ENCODE measurements at regions not wholly inside any gene's neighbourhood (a gene's known extent, or its start where the extent isn't known, plus 50 kb on each side); places are given as distances from the start of the nearest gene placed in this dataset.
"Not testable (repeated sequence)": the region's sequence is repeated elsewhere in the genome, so short reads cannot be mapped to it uniquely, and the experiment has no call there.

DNA sequence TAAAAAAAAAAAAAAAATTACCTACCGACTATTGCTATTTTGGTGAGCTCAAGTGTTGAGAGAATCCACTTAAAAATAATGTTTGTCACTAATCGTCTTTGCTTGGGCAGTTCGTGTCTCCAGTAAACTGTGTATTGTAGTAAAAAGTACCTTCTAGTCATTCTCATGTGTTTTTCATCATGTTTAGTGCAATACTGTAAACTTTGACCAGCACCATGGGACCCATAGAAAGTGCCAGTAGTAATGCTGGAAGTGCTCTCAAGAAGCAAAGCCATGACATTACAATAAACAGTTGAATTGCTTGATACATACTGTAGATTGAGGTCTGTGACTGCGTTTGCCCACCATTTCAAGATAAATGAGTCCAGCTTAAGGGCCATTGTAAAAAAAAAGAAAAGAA lies 395.2 kb downstream of the BCKDHB start:
- no peak overlapping the region for H3K4me3 ChIP-seq
- H3K9me3 ChIP-seq (replicated peaks), result no peaks in the 10 kb centered on the region
- no peaks in the 10 kb centered on the region for H3K36me3 ChIP-seq
- DNase-seq, result no peak
- H3K27me3 ChIP-seq, result no peaks in the 10 kb centered on the region
- no peaks in the 10 kb centered on the region for H3K4me1 ChIP-seq
- no peak overlapping the region for H3K27ac ChIP-seq

- not testable (repeated sequence) for H3K4me3 ChIP-seq; H3K27ac ChIP-seq; H3K27me3 ChIP-seq; H3K9me3 ChIP-seq (replicated peaks); H3K4me1 ChIP-seq; H3K36me3 ChIP-seq; DNase-seq
Measured at GRCh38 chr6:80497696-80498486, 391.4 kb downstream of the BCKDHB start.

GRCh38 chr6:80489911-80490635 lies 383.6 kb downstream of the BCKDHB start:
- Histone ChIP-seq H3K36me3 (no peaks in the 10 kb centered on the region), H3K9me3 (replicated peaks) (no peaks in the 10 kb centered on the region), H3K27me3 (no peaks in the 10 kb centered on the region), H3K27ac (no peak overlapping the region), H3K4me1 (0 out of 2 replicates have a peak, but pooled peaks cover 2% of the 10 kb centered on the region), H3K4me3 (no peak overlapping the region)
- DNase-seq, result peak; percentile 38 to 58

DNA sequence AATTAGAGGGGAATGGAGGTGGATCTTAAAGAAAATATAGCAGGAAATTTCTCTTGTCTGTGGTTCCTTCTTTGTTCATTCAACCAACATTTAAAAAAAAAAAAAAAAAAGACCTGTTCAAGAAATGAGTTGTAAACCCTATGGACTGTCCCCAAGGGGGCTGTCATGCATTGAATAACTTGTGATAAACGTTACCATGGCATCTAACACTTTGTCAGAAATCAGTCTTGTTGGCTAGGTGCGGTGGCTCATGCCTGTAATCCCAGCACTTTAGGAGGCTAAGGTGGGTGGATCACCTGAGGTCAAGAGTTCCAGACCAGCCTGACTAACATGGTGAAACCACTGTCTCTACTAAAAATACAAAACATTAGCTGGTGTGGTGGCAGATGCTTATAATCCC lies 381.7 kb downstream of the BCKDHB start:
- no peak for DNase-seq
- H3K27ac ChIP-seq, result no peak overlapping the region
- H3K4me3 ChIP-seq, result no peak overlapping the region
- H3K9me3 ChIP-seq (replicated peaks), result no peaks in the 10 kb centered on the region
- no peaks in the 10 kb centered on the region for H3K36me3 ChIP-seq
- 0 out of 2 replicates have a peak, but pooled peaks cover 2% of the 10 kb centered on the region for H3K4me1 ChIP-seq
- no peaks in the 10 kb centered on the region for H3K27me3 ChIP-seq

DNA sequence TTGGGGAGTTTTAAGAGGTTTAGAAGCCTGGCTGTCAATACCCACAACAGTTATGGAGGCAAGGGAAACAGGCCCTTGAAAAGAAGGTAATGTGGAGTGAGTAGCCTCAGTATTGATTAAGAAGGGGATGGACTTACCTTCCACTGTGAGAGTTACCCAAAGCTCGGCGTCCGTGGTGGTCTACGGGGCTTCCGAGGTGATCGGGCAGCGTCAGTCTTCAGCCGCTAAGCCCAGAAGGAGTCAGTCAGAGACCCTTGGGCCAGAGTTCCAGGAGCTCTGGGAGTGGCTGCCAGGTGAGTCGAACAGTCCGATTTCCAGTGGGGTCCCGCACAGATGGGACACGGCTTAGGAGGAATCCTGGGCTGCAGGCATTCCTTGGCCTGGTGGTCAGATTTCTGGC lies 379.0 kb downstream of the BCKDHB start:
- H3K27ac ChIP-seq; H3K27me3 ChIP-seq; H3K4me3 ChIP-seq; DNase-seq; H3K36me3 ChIP-seq; H3K9me3 ChIP-seq (replicated peaks); H3K4me1 ChIP-seq: not testable (repeated sequence)

DNA sequence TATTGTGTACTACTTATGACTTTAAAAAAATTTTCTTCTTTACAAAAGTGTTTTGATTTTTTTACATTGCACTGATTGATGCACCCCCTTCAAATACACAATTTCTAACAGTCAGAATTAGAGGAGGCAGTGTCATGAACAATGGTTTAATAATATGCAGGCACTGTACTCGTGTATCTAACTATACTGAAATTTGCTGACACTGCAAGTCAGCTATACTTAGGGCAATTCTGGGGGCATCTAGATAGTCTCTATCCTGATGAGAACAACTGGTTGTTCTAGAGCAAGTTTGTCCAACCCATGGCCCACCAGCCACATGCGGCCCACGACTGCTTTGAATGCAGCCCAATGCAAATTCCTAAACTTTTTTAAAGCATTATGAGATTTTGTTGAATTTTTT lies 375.6 kb downstream of the BCKDHB start:
- Histone ChIP-seq H3K27ac (no peak overlapping the region), H3K27me3 (no peaks in the 10 kb centered on the region), H3K9me3 (replicated peaks) (no peaks in the 10 kb centered on the region), H3K4me1 (peaks cover 4% of the 10 kb centered on the region; the same call in 1 of the 2 replicates), H3K36me3 (no peaks in the 10 kb centered on the region), H3K4me3 (no peak overlapping the region)
- no peak for DNase-seq

- Histone ChIP-seq H3K9me3 (replicated peaks) (no peaks in the 10 kb centered on the region), H3K27ac (no peak overlapping the region), H3K27me3 (no peaks in the 10 kb centered on the region), H3K4me3 (no peak overlapping the region), H3K4me1 (peaks cover 4% of the 10 kb centered on the region; the same call in 1 of the 2 replicates), H3K36me3 (no peaks in the 10 kb centered on the region)
- DNase-seq, result no peak
Measured at GRCh38 chr6:80480421-80481157, 374.1 kb downstream of the BCKDHB start.

DNA sequence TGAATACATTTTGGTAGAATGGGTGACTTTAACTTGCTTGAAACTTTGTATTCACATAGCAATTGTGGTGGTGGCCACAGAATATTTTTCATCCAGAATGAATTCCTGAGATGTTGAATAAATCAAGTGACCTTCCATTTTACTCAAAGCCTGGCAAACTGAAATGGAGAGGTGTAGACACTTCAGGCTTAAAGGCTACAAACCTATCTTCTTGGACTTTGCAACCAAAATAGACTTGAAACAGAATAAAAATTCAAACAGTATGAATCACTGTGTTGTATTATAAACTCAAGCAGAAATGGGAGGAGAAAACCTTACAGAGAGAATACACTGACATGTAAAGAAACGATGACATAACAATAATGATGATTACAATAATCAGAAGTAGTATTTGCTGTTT lies 371.6 kb downstream of the BCKDHB start:
- Histone ChIP-seq H3K4me1 (peaks cover 4% of the 10 kb centered on the region; the same call in 1 of the 2 replicates), H3K9me3 (replicated peaks) (no peaks in the 10 kb centered on the region), H3K27me3 (no peaks in the 10 kb centered on the region), H3K4me3 (no peak overlapping the region), H3K27ac (no peak overlapping the region), H3K36me3 (no peaks in the 10 kb centered on the region)
- DNase-seq, result no peak

GRCh38 chr6:80477591-80477990 lies 371.1 kb downstream of the BCKDHB start:
- no peaks in the 10 kb centered on the region for H3K9me3 ChIP-seq (replicated peaks)
- no peaks in the 10 kb centered on the region for H3K27me3 ChIP-seq
- no peak for DNase-seq
- H3K27ac ChIP-seq, result no peak overlapping the region
- H3K4me1 ChIP-seq, result peaks cover 4% of the 10 kb centered on the region; the same call in 1 of the 2 replicates
- H3K36me3 ChIP-seq, result no peaks in the 10 kb centered on the region
- H3K4me3 ChIP-seq, result no peak overlapping the region

DNA sequence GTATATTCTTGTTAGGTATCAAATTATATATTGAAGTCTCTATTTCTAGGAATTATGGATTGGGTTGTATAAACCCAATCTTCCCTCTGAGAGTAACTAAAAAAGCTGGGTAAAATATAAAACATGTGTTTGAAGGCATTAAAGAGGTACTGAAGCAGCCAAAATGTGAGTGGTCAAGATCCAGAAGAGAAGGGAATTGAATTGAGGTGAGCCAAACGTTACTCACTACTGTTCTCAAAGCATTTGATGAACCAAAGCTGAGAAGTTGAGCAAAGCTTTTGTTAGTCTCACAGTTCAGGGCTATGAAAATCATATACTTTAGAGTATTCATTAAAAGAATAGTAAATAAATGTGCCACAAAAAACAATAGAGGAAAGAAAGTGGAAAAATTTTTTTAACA lies 365.8 kb downstream of the BCKDHB start:
- DNase-seq, result no peak

DNA sequence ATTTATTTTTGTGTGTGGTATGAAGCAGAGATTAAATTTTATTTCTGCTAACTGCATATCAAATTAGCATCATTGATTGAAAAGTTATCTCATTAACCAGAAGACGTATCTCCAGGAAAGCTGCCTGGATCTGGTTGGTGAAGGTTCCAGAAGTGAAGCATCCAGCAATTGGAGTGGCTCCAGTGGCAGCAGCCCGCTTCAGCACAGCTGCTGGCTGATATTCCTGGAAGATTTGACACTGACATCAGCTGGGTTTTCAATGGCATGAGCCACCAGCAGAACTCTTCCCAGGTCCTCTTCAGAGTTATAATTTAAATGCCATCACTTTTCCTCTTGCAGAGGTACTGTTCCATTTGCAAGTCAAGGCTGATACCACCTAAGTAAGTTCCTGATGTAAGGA lies 363.5 kb downstream of the BCKDHB start:
- no peak overlapping the region for H3K27ac ChIP-seq
- no peaks in the 10 kb centered on the region for H3K9me3 ChIP-seq (replicated peaks)
- H3K36me3 ChIP-seq, result no peaks in the 10 kb centered on the region
- no peaks in the 10 kb centered on the region for H3K27me3 ChIP-seq
- H3K4me3 ChIP-seq, result no peak overlapping the region
- H3K4me1 ChIP-seq, result no peaks in the 10 kb centered on the region
- DNase-seq, result no peak

More for the DNA sequence above, 365.8 kb downstream of the BCKDHB start:
- no peaks in the 10 kb centered on the region for H3K36me3 ChIP-seq
- H3K27ac ChIP-seq, result no peak overlapping the region
- no peaks in the 10 kb centered on the region for H3K9me3 ChIP-seq (replicated peaks)
- H3K4me3 ChIP-seq, result no peak overlapping the region
- H3K27me3 ChIP-seq, result no peaks in the 10 kb centered on the region
- no peaks in the 10 kb centered on the region for H3K4me1 ChIP-seq

DNA sequence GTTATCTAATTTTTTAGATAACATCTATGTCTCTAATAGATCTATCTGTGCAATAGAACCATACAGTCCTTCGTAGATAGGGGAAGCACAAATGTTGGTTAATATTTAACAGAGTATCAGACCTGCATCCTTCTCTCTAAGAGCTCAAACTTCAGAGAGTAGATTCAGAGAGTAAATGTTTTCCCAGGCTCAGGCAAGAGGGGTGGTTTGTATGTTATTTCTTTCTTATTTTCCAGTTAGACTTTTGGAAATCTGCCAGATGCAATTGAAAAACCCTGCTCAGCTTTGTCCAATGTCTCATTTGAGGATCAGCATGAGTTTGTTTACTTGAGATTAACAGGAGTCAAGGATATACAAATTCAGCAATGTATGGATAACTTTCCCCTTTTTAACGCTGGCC lies 361.9 kb downstream of the BCKDHB start:
- no peaks in the 10 kb centered on the region for H3K4me1 ChIP-seq
- no peaks in the 10 kb centered on the region for H3K36me3 ChIP-seq
- no peak overlapping the region for H3K27ac ChIP-seq
- no peak overlapping the region for H3K4me3 ChIP-seq
- H3K27me3 ChIP-seq, result no peaks in the 10 kb centered on the region
- peak in 1 of 2 experiments; percentile 17 for DNase-seq
- no peaks in the 10 kb centered on the region for H3K9me3 ChIP-seq (replicated peaks)

DNA sequence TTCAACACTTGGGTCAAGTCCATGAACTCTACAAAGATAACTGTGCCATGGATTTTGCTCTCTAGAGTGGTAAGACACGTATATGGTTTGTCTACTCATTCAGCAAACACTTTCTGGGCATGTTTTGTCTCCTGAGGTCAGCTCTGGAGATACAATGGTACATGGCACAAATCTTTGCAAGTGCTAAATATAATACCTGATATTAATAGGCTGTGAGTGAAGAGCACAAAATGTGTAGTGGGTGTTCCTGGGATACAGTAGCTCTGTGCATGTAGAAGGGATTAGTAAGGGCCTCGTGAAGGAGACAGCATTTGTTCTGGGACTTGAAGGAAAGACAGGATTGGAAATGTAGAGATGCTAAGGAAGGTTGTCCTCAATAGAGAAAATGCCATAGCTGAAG lies 360.9 kb downstream of the BCKDHB start:
- no peak overlapping the region for H3K4me3 ChIP-seq
- no peaks in the 10 kb centered on the region for H3K27me3 ChIP-seq
- no peaks in the 10 kb centered on the region for H3K9me3 ChIP-seq (replicated peaks)
- no peaks in the 10 kb centered on the region for H3K36me3 ChIP-seq
- H3K27ac ChIP-seq, result no peak overlapping the region
- H3K4me1 ChIP-seq, result no peaks in the 10 kb centered on the region
- DNase-seq, result no peak

DNA sequence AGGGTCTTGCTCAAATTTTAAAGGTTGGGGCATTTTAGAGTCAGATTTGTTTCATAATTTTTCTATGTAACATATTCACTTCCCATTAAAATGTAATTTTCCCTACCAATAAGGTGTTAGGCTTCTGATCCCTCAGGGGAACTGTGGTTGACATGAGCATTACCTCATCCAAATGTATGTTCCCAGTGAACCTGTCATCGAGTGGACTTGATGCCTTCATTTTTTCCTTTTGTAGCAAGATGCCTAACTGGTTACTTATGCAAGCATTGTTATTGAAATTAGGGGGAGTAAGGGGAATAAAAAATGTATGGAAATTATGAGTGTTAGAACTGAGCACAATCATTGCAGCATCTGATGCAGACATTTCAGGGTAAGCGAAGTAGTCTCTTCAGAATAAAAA lies 360.5 kb downstream of the BCKDHB start:
- no peak for DNase-seq
- H3K9me3 ChIP-seq (replicated peaks), result no peaks in the 10 kb centered on the region
- no peak overlapping the region for H3K27ac ChIP-seq
- H3K4me1 ChIP-seq, result no peaks in the 10 kb centered on the region
- H3K36me3 ChIP-seq, result no peaks in the 10 kb centered on the region
- H3K27me3 ChIP-seq, result no peaks in the 10 kb centered on the region
- no peak overlapping the region for H3K4me3 ChIP-seq

DNA sequence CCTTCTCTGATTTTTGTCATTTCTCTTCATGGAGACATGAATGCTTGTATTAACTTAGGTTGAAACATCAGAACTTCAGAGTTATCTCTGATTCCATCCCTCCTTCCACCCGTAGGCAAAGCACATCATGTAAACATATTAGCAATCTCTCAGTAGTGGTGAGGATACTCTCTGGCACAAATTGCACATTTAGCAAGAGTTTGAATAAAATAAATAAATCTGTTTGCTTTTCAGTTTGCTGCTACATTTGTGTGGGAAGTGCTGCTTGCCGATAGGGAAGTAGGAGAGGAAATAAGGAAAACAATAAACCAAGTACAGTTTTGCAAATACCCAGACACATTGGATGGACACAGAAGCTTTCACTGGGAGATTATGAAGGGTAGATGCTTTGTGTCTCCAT lies 359.0 kb downstream of the BCKDHB start:
- Histone ChIP-seq H3K27me3 (no peaks in the 10 kb centered on the region), H3K4me1 (no peaks in the 10 kb centered on the region), H3K27ac (no peak overlapping the region), H3K4me3 (no peak overlapping the region), H3K36me3 (no peaks in the 10 kb centered on the region), H3K9me3 (replicated peaks) (no peaks in the 10 kb centered on the region)
- no peak for DNase-seq
